GM19324 (cell line): ENCODE measurements at regions not wholly inside any gene's neighbourhood (a gene's known extent, or its start where the extent isn't known, plus 50 kb on each side); places are given as distances from the start of the nearest gene placed in this dataset.

ENCODE experiments used
- ATAC-seq: cut with Tn5 transposase; IDR thresholded peaks from one replicate; pipeline ENCODE4 v1.9.1; 2021; ENCODE audit warnings: mild to moderate bottlenecking, moderate library complexity; ENCODE audit not compliant: unreplicated experiment, low FRiP score

- ATAC-seq: no peak
Observed at GRCh38 chrX:7789200-7789599, 53.8 kb upstream of the VCX start.

GRCh38 chrX:7788334-7788733 lies 54.6 kb upstream of the VCX start:
- ATAC-seq: no peak

- no peak for ATAC-seq
Observed at GRCh38 chrX:7787714-7788113, 55.3 kb upstream of the VCX start.

GRCh38 chrX:7784580-7784979 lies 58.4 kb upstream of the VCX start:
- no peak for ATAC-seq

GRCh38 chrX:7779644-7780043 lies 63.3 kb upstream of the VCX start:
- ATAC-seq: no peak

GRCh38 chrX:7775987-7776386 lies 67.0 kb upstream of the VCX start:
- ATAC-seq: no peak

GRCh38 chrX:7771788-7772438 lies 71.1 kb upstream of the VCX start:
- ATAC-seq: no peak

- ATAC-seq: no peak
Observed at GRCh38 chrX:7759830-7760229, 83.1 kb upstream of the VCX start.

GRCh38 chrX:7746856-7747255 lies 96.1 kb upstream of the VCX start:
- no peak for ATAC-seq

GRCh38 chrX:7730071-7730470 lies 112.9 kb upstream of the VCX start:
- ATAC-seq: no peak

- ATAC-seq: no peak
Observed at GRCh38 chrX:7720519-7720918, 122.5 kb upstream of the VCX start.

GRCh38 chrX:7714351-7714750 lies 128.6 kb upstream of the VCX start:
- no peak for ATAC-seq

- no peak for ATAC-seq
Observed at GRCh38 chrX:7711167-7711566, 131.8 kb upstream of the VCX start.

- no peak for ATAC-seq
Observed at GRCh38 chrX:7709845-7710244, 133.1 kb upstream of the VCX start.

- ATAC-seq: no peak
Observed at GRCh38 chrX:7706032-7706431, 136.9 kb upstream of the VCX start.

- no peak for ATAC-seq
Observed at GRCh38 chrX:7704205-7704604, 138.8 kb upstream of the VCX start.

- no peak for ATAC-seq
Observed at GRCh38 chrX:7698248-7698647, 144.7 kb upstream of the VCX start.

GRCh38 chrX:7690842-7691241 lies 152.1 kb upstream of the VCX start:
- ATAC-seq: no peak

GRCh38 chrX:7689791-7690412 lies 153.1 kb upstream of the VCX start:
- no peak for ATAC-seq

GRCh38 chrX:7680181-7680580 lies 162.8 kb upstream of the VCX start:
- ATAC-seq: no peak

GRCh38 chrX:7654316-7654715 lies 188.7 kb upstream of the VCX start:
- no peak for ATAC-seq

- ATAC-seq: no peak
Observed at GRCh38 chrX:7647831-7648230, 195.1 kb upstream of the VCX start.

- no peak for ATAC-seq
Observed at GRCh38 chrX:7641141-7641540, 201.8 kb upstream of the VCX start.
